Colonic mucosa (tissue), 4 donors: ENCODE measurements at regions not wholly inside any gene's neighbourhood (a gene's known extent, or its start where the extent isn't known, plus 50 kb on each side); places are given as distances from the start of the nearest gene placed in this dataset.

Experiments used
- DNase-seq: peaks from one replicate; pipeline ENCODE4 v3.0.0-alpha.2; 2020
- H3K27ac ChIP-seq: fragments of 200-600 bp; one replicate; pipeline ENCODE4 v1.8.0; 2021
- H3K27me3 ChIP-seq: fragments of 200-600 bp; one replicate; pipeline ENCODE4 v1.8.0; 2021
- H3K36me3 ChIP-seq: fragments of 200-600 bp; one replicate; pipeline ENCODE4 v1.8.0; 2021
- H3K4me1 ChIP-seq: fragments of 200-600 bp; one replicate; pipeline ENCODE4 v1.8.0; 2021; ENCODE audit warnings: mild to moderate bottlenecking
- H3K4me3 ChIP-seq: fragments of 200-600 bp; one replicate; pipeline ENCODE4 v1.8.0; 2021
- H3K9ac ChIP-seq, 2 donors: one replicate each; pipeline ENCODE4 v1.7.0; 2013; ENCODE audit warnings: control low read depth in 2 of 2, low read depth in 2 of 2, low read length in 2 of 2
- H3K9me3 ChIP-seq: fragments of 200-600 bp; one replicate; pipeline ENCODE4 v1.8.0; 2021
- intact Hi-C: fragments of 100-400 bp; cut with DNase I; formaldehyde crosslinking; loops from one replicate; pipeline ENCODE4 v1.14.1; 2022
- TF ChIP-seq, protein P1 (sequence below): fragments of 200-600 bp; IDR thresholded peaks from one replicate; pipeline ENCODE4 v1.8.0; 2022; ENCODE audit warnings: antibody characterized with exemption, mild to moderate bottlenecking
- donor health status: healthy.
- donor health status: DM: no; HTN: no; CAD: no.
- donor health status: DM: no; HTN: no; CAD: no.

DNA sequence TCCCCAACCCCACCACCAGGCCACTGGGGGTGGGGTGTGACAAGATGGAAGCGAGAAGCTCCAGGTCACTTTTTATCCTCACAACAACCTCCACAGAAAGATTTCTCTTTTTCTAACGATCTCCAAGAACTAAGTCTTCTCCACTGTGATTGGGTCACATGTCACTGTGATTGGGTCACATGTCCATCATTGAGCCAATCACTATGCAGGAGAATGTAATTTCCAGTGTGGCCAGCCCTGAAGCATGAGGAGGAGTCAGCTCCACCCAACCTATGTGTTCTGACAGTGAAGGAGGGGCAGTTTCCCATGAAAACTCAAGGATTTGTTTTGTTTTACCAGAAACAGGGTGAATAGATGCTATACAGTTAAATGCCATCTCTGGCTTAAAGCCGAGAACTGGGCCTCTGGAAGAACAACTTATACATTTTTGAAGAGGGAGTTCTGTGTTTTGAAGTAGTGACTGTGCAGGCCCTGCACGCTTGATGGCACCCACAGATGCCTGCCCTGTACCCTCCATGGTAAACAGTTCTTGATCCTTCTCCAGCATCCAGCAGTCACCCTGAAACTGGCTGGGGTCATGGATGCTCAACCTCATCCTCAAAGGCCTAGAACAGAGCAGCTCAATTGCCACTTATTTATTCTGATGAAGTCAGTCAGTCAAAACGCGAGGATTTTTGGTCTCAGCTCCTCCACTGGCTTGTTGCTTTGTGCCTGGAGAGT lies 180.4 kb upstream of the BMP4 start:
- TF ChIP-seq, protein P1, sequence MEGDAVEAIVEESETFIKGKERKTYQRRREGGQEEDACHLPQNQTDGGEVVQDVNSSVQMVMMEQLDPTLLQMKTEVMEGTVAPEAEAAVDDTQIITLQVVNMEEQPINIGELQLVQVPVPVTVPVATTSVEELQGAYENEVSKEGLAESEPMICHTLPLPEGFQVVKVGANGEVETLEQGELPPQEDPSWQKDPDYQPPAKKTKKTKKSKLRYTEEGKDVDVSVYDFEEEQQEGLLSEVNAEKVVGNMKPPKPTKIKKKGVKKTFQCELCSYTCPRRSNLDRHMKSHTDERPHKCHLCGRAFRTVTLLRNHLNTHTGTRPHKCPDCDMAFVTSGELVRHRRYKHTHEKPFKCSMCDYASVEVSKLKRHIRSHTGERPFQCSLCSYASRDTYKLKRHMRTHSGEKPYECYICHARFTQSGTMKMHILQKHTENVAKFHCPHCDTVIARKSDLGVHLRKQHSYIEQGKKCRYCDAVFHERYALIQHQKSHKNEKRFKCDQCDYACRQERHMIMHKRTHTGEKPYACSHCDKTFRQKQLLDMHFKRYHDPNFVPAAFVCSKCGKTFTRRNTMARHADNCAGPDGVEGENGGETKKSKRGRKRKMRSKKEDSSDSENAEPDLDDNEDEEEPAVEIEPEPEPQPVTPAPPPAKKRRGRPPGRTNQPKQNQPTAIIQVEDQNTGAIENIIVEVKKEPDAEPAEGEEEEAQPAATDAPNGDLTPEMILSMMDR: no peak
- no peak overlapping the region for H3K4me3 ChIP-seq
- H3K4me1 ChIP-seq: no peaks in the 10 kb centered on the region
- no peaks in the 10 kb centered on the region for H3K9me3 ChIP-seq
- intact Hi-C loops: no loop called here
- no peaks in the 10 kb centered on the region for H3K36me3 ChIP-seq
- no peak overlapping the region for H3K9ac ChIP-seq
- DNase-seq: no peak
- H3K27me3 ChIP-seq: no peaks in the 10 kb centered on the region
- H3K27ac ChIP-seq: no peak overlapping the region

DNA sequence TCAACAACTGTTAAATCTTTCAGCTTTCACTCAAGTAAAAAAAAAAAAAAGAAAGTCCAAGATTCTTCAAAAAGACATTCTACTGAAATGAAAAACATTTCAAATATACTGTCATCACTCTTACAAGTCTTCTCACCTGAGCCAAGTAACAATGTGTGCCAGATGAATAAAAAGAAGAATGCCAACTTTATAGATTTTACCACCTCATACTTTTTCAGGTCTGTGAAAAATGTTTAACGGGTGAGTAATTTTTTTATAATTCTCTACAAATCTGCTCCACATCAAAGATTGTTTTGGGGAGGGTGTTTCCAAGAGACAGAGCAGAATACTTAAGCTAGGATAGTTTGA lies 181.0 kb upstream of the BMP4 start:
- DNase-seq: no peak
- Histone ChIP-seq H3K9ac (no peak overlapping the region), H3K27me3 (no peaks in the 10 kb centered on the region)

DNA sequence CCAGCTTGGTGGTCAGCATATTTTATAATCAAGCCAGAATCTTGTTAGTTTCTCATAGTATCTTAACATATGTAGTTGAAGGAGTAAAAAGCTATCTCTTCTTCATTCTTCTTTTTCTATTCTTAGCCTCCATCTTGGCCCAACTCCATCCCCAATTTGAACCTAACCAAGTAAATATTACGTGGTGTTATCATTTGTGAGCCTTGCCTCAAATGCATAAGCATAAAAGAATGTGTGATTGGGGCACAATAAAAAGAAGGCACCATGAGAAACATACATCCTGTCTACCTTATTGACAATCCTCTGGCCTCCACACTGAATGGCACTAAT lies 181.4 kb upstream of the BMP4 start:
- Histone ChIP-seq H3K9me3 (no peaks in the 10 kb centered on the region), H3K36me3 (no peaks in the 10 kb centered on the region), H3K27me3 (no peaks in the 10 kb centered on the region), H3K4me1 (no peaks in the 10 kb centered on the region), H3K27ac (no peak overlapping the region), H3K4me3 (no peak overlapping the region), H3K9ac (no peak overlapping the region)
- intact Hi-C loops: no loop called here
- TF ChIP-seq, protein P1: no peak
- DNase-seq: no peak

More for the DNA sequence above, 181.0 kb upstream of the BMP4 start:
- TF ChIP-seq, protein P1: no peak
- Histone ChIP-seq H3K9me3 (no peaks in the 10 kb centered on the region), H3K36me3 (no peaks in the 10 kb centered on the region), H3K4me3 (no peak overlapping the region), H3K4me1 (no peaks in the 10 kb centered on the region), H3K27ac (no peak overlapping the region)
- intact Hi-C loops: no loop called here

DNA sequence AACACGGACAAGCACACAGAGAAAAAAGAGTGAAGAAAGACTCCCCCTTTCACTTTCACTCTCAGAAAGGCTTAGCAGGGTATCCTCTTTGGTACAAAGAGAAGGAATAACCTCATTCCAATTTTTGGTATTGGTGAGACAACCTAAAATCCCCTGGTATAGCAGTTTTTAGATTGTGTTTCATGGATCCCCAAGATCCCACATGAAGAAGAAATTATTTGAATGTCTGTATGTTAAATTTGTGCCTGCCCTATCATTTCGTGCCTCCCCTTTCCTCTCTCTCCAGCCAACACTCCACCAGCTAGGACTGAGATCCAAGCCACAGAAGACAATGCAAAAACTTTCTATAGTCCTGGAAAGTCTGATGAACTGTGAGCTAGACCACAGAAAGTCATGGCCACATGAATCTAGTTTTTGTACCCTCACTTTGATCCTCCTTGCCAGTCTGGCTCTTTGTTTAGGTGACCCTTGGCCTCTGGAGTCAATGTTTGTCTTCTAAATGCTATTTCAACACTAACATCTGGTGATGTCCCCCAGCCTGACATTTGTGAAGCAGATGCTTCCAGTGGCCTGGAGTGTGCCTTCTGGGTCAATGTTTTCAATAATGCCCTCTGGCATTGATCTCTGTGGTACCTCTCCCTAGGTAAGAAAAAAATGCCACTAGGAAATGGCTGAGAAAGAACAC lies 181.9 kb upstream of the BMP4 start:
- Histone ChIP-seq H3K36me3 (no peaks in the 10 kb centered on the region), H3K4me1 (no peaks in the 10 kb centered on the region), H3K27ac (no peak overlapping the region), H3K27me3 (no peaks in the 10 kb centered on the region), H3K4me3 (no peak overlapping the region), H3K9ac (no peak overlapping the region), H3K9me3 (no peaks in the 10 kb centered on the region)
- intact Hi-C loops: no loop called here
- TF ChIP-seq, protein P1: no peak
- no peak for DNase-seq

DNA sequence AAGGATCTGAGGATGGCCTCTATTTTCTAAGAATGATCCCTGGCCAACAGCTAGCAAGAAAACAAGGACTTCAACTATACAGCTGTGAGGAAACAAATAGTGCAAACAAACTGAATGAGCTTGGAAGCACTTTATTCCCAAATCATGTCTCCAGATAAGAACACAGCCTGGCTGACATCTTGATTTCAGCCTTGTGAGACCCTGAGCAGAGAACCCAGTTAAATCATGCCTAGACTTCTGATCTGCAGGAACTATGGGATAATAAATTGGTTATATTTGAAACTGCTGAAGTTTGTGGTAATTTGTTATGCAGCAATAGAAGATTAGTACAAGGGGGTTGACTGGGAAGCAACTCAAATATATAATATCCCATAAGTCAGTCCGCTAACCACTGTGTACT lies 183.9 kb upstream of the BMP4 start:
- Histone ChIP-seq H3K4me3 (no peak overlapping the region), H3K27ac (no peak overlapping the region), H3K27me3 (no peaks in the 10 kb centered on the region), H3K9ac (no peak overlapping the region), H3K4me1 (no peaks in the 10 kb centered on the region), H3K36me3 (no peaks in the 10 kb centered on the region), H3K9me3 (no peaks in the 10 kb centered on the region)
- intact Hi-C loops: no loop called here
- DNase-seq: no peak
- TF ChIP-seq, protein P1: no peak
